ENCODE measurements at regions not wholly inside any gene's neighbourhood (a gene's known extent, or its start where the extent isn't known, plus 50 kb on each side); places are given as distances from the start of the nearest gene placed in this dataset.

DNA sequence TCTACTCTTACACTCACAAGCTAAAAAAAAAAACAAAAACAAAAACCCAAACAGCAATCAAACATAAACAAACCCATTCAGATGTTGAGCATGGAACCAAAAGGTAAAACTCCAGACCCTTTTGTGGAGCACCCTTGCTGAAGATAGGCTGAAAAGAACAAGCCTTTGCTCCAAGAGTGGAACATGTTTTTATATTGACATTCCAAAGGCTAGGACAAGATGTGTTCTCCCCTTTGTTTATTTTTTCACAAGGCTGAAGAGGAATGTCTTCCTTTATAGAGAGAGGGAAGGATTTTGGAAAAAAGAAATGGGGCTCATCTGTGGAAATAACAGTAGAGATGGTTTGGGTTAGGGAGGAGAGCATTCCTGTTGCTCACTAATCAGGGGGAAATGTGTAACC lies 87.2 kb upstream of the ELMO1 start:
- TF ChIP-seq FOXK2 (IDR thresholded peaks at IDR 0.05) (no peak), SP1 (IDR thresholded peaks at IDR 0.05) (no peak), FOXM1 (IDR thresholded peaks at IDR 0.05; ENCODE audit: borderline replicate concordance) (no peak), ARNT (IDR thresholded peaks at IDR 0.05) (no peak), PKNOX1 (IDR thresholded peaks at IDR 0.05) (no peak), BHLHE40 (IDR thresholded peaks at IDR 0.05; ENCODE audit: borderline replicate concordance) (no peak), FOXA1 (IDR thresholded peaks at IDR 0.05) (no peak), ELF4 (IDR thresholded peaks at IDR 0.05) (no peak)

All from HEK293T (cell line).